Ovary (tissue), 7 donors: ENCODE measurements at regions not wholly inside any gene's neighbourhood (a gene's known extent, or its start where the extent isn't known, plus 50 kb on each side); places are given as distances from the start of the nearest gene placed in this dataset.

Experiments used
- DNase-seq, 5 donors: peaks; one replicate each; pipeline ENCODE4 v3.0.0-alpha.2; 2019 to 2020
- H3K27ac ChIP-seq, 2 donors: fragments of 200-600 bp; one replicate each; pipeline versions ENCODE4 v1.5.1 to v1.8.0; 2019 to 2022
- H3K27me3 ChIP-seq: fragments of 200-600 bp; one replicate; pipeline ENCODE4 v1.8.0; 2022
- H3K36me3 ChIP-seq: fragments of 200-600 bp; sonication (generic); one replicate; pipeline ENCODE4 v1.5.1; 2019
- H3K4me1 ChIP-seq: one replicate; pipeline ENCODE4 v1.8.1; 2013; ENCODE audit warnings: mild to moderate bottlenecking, moderate library complexity; ENCODE audit not compliant: insufficient read depth
- H3K4me3 ChIP-seq: fragments of 200-600 bp; sonication (generic); one replicate; pipeline ENCODE4 v1.5.1; 2017
- H3K9me3 ChIP-seq, 2 donors: fragments of 200-600 bp in 1 of 2; sonication (generic) in 1 of 2; one replicate each; pipeline versions ENCODE4 v1.5.1 to v1.8.1; 2013 to 2019; ENCODE audit warnings: mild to moderate bottlenecking in 1 of 2, moderate library complexity in 1 of 2
- CTCF ChIP-seq, 3 donors: fragments of 450-650 bp in 2 of 3; fragments of 200-600 bp in 1 of 3; IDR thresholded peaks; one replicate each; pipeline versions ENCODE4 v1.5.1 to v1.8.0; 2016 to 2022; ENCODE audit warnings: antibody characterized with exemption in 3 of 3, mild to moderate bottlenecking in 1 of 3
- EP300 ChIP-seq: sonication (generic); formaldehyde crosslinking; IDR thresholded peaks from one replicate; pipeline ENCODE4 v1.6.1; 2017; ENCODE audit warnings: antibody characterized with exemption
- POLR2A ChIP-seq: fragments of 450-650 bp; IDR thresholded peaks from one replicate; pipeline ENCODE4 v1.6.1; 2017; ENCODE audit warnings: antibody characterized with exemption, mild to moderate bottlenecking, moderate library complexity
- WGBS, 3 donors: extraction: QIAGEN DNeasy Blood & Tissue Kit in 1 of 3; methylation state at CpG; one replicate each; pipeline versions ENCODE4 v1.1.5 to v1.1.7; 2013 to 2017; 5-methylcytosine and 5-hydroxymethylcytosine counted together
- intact Hi-C, 4 donors: fragments of 100-400 bp; cut with DNase I; formaldehyde crosslinking; loops; one replicate each; pipeline versions ENCODE4 v1.11.0 to v1.15.1; 2022 to 2023
- donor health status: DM: no; HTN: no; CAD: no; lungs with moderate emphysema.
- donor health status: DM: no; HTN: no; CAD: no.
- donor health status: Bipolar disorder and iron deficiency.
- donor health status: DM: no; HTN: no; CAD: no.
- donor health status: DM: yes; HTN: yes; CAD: no.

DNA sequence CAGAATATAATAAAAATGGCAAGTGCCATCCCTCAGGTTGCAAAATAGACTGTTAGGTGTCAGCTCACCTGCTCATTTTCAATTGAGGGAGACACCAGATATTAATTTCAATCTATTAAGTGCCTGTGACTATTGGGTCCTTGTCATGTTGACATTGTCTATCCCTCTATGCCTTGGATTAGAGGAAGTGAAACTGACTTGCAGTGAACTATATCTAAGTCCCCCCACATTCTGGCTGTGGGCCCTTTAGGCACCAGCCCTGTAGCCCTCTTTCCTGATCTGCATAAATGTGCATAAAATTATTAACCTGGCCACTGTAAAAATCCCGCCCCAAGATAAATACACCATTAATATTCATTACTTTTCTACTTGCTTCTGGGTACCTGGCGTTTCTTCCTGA, 293.0 kb upstream of the CLNK start:
- DNase-seq: no peak

GRCh38 chr4:10974371-10974770, 289.8 kb upstream of the CLNK start:
- no peak for DNase-seq
- H3K9me3 ChIP-seq: no peaks in the 10 kb centered on the region
- WGBS, 3 donors: 93 to 97% (median 94%) methylated on average over 9 of the region's 9 CpGs
- H3K27ac ChIP-seq: no peak overlapping the region
- H3K4me1 ChIP-seq: no peaks in the 10 kb centered on the region
- H3K36me3 ChIP-seq: no peaks in the 10 kb centered on the region
- H3K27me3 ChIP-seq: no peaks in the 10 kb centered on the region
- no peak overlapping the region for H3K4me3 ChIP-seq
- intact Hi-C loops: no loop called here
- TF ChIP-seq POLR2A (no peak), CTCF (IDR thresholded peaks at IDR 0.05) (no peak), EP300 (no peak)

More for the DNA sequence above, 293.0 kb upstream of the CLNK start:
- Histone ChIP-seq H3K9me3 (no peaks in the 10 kb centered on the region), H3K27me3 (no peaks in the 10 kb centered on the region), H3K27ac (no peak overlapping the region), H3K4me1 (peaks cover 2% of the 10 kb centered on the region), H3K36me3 (no peaks in the 10 kb centered on the region), H3K4me3 (no peak overlapping the region)
- 93 to 97% (median 97%) methylated on average over 2 of the region's 2 CpGs for WGBS, 3 donors
- intact Hi-C loops: no loop called here
- TF ChIP-seq CTCF (IDR thresholded peaks at IDR 0.05): no peak
- no peak for TF ChIP-seq EP300
- TF ChIP-seq POLR2A: no peak

DNA sequence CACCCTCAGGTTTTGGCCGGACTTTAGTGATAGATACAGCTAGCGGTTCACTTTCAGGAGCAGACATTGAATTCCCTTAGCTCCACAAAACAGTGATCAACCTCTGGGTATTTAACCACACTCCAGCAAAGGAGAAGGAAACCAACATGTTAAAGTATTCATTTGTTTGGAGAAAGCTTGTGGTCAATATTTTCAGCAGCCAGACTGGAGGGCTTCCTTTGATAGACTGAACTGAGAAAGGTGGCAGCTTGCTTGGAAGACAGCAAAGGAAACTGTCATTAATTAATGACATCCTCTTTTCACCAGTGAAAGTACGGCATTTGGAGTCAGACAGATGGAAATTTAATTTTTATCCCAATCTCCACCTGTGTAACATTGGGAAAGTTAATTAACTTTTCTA, 289.1 kb upstream of the CLNK start:
- no peak overlapping the region for H3K27ac ChIP-seq
- TF ChIP-seq CTCF (IDR thresholded peaks at IDR 0.05): no peak
- no peak for TF ChIP-seq EP300
- no peak for TF ChIP-seq POLR2A
- no peak for DNase-seq
- no peaks in the 10 kb centered on the region for H3K9me3 ChIP-seq
- 85 to 86% (median 86%) methylated on average over 3 of the region's 3 CpGs for WGBS, 3 donors
- H3K36me3 ChIP-seq: no peaks in the 10 kb centered on the region
- H3K27me3 ChIP-seq: no peaks in the 10 kb centered on the region
- H3K4me1 ChIP-seq: no peaks in the 10 kb centered on the region
- intact Hi-C loops: no loop called here
- H3K4me3 ChIP-seq: no peak overlapping the region

DNA sequence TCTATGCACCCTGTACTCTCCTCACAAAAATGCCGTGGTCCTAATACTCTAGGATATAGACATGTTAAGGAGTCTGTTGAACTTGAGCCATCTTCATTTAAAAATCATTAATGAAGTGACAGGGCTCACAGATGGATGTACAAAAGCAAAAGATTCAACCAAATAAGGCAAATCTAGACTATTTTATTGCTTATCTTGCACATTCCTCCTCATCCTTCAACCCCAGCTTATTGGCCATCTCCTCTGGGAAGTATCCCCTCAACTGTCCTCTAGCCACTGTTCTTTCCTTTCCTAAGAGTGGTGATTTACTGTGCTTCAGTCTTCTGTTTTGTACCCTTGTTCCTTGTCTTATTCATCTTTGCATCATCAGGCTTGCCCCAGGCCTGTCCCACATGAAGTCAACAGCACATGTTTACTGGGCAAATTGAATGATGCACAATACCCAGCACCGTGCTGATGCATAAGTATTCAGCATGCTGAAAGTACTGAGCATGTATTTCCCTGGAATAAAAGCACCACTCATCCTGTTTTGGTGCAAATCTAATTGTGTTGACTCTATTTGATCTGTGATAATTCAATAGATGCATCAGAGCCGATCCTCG, 287.3 kb upstream of the CLNK start:
- no peak overlapping the region for H3K27ac ChIP-seq
- intact Hi-C loops: no loop called here
- DNase-seq: no peak
- H3K27me3 ChIP-seq: no peaks in the 10 kb centered on the region
- H3K9me3 ChIP-seq: no peaks in the 10 kb centered on the region
- H3K36me3 ChIP-seq: no peaks in the 10 kb centered on the region
- WGBS, 3 donors: 75 to 80% (median 78%) methylated on average over 4 of the region's 4 CpGs
- no peaks in the 10 kb centered on the region for H3K4me1 ChIP-seq
- no peak overlapping the region for H3K4me3 ChIP-seq
- TF ChIP-seq POLR2A (no peak), EP300 (no peak), CTCF (IDR thresholded peaks at IDR 0.05) (no peak)
